Osteoblast (primary cell): ENCODE measurements at regions not wholly inside any gene's neighbourhood (a gene's known extent, or its start where the extent isn't known, plus 50 kb on each side); places are given as distances from the start of the nearest gene placed in this dataset.

Source experiments
- DNase-seq: peaks from one replicate; pipeline ENCODE4 v3.0.0; 2011; ENCODE audit warnings: low spot score, mixed read lengths; ENCODE audit not compliant: insufficient read length; ENCODE audit errors: missing footprints
- H2AFZ ChIP-seq: 2 replicates; pipeline ENCODE4 v1.6.0; 2011; ENCODE audit warnings: mild to moderate bottlenecking, low read length
- H3K27ac ChIP-seq: 2 replicates; pipeline ENCODE4 v1.5.1; 2011; ENCODE audit warnings: mild to moderate bottlenecking, low read depth, low read length, moderate library complexity
- H3K27me3 ChIP-seq: 2 replicates; pipeline ENCODE4 v1.6.0; 2012; ENCODE audit warnings: mild to moderate bottlenecking, control low read depth, inconsistent platforms, low read length, moderate library complexity; ENCODE audit not compliant: insufficient read depth
- H3K36me3 ChIP-seq: 2 replicates; pipeline ENCODE4 v1.5.1; 2011; ENCODE audit warnings: mild to moderate bottlenecking, low read length, control low read depth, moderate library complexity; ENCODE audit not compliant: insufficient read depth
- H3K4me1 ChIP-seq: 2 replicates; pipeline ENCODE4 v1.5.1; 2011; ENCODE audit warnings: mild to moderate bottlenecking, low read length, control low read depth, moderate library complexity; ENCODE audit not compliant: insufficient read depth
- H3K4me2 ChIP-seq: 2 replicates; pipeline ENCODE4 v1.6.0; 2011; ENCODE audit warnings: mild to moderate bottlenecking, low read length; ENCODE audit not compliant: insufficient read depth
- H3K4me3 ChIP-seq: fragments of 200-600 bp; sonication (generic); 3 replicates; pipeline ENCODE4 v1.5.1; 2012; ENCODE audit warnings: mild to moderate bottlenecking, low read length, inconsistent platforms; ENCODE audit not compliant: insufficient read depth
- H3K79me2 ChIP-seq: 2 replicates; pipeline ENCODE4 v1.6.0; 2012; ENCODE audit warnings: mild to moderate bottlenecking, low read length, control low read depth, inconsistent platforms; ENCODE audit not compliant: insufficient read depth
- H3K9me3 ChIP-seq: 2 replicates; pipeline ENCODE4 v1.5.1; 2011; ENCODE audit warnings: low read depth, low read length, control low read depth
- H4K20me1 ChIP-seq: 2 replicates; pipeline ENCODE4 v1.6.0; 2012; ENCODE audit warnings: mild to moderate bottlenecking, low read length, control low read depth; ENCODE audit not compliant: insufficient read depth
- CTCF ChIP-seq: IDR thresholded peaks from 2 replicates; pipeline ENCODE4 v1.5.1; 2011; ENCODE audit warnings: mild to moderate bottlenecking, low read depth, low read length, moderate library complexity; ENCODE audit errors: extremely low read depth

- Histone ChIP-seq H3K9me3 (no peaks in the 10 kb centered on the region), H3K4me1 (peaks cover 4% of the 10 kb centered on the region), H3K27ac (no peak overlapping the region), H2AFZ (peak overlapping the region; percentile 56), H4K20me1 (no peaks in the 10 kb centered on the region), H3K79me2 (no peaks in the 10 kb centered on the region), H3K4me3 (no peak overlapping the region), H3K4me2 (no peak overlapping the region), H3K27me3 (no peaks in the 10 kb centered on the region), H3K36me3 (no peaks in the 10 kb centered on the region)
- no peak for TF ChIP-seq CTCF
- no peak for DNase-seq
Observed at GRCh38 chr18:54672846-54673475, 81.9 kb downstream of the DYNAP start.

- no peaks in the 10 kb centered on the region for H4K20me1 ChIP-seq
- H3K4me2 ChIP-seq = no peak overlapping the region
- no peak for DNase-seq
- no peak overlapping the region for H3K27ac ChIP-seq
- H3K4me3 ChIP-seq = no peak overlapping the region
- no peaks in the 10 kb centered on the region for H3K27me3 ChIP-seq
- H3K9me3 ChIP-seq = no peaks in the 10 kb centered on the region
- H3K36me3 ChIP-seq = no peaks in the 10 kb centered on the region
- H3K4me1 ChIP-seq = peaks cover 4% of the 10 kb centered on the region
- no peak for TF ChIP-seq CTCF
- H3K79me2 ChIP-seq = no peaks in the 10 kb centered on the region
- no peak overlapping the region for H2AFZ ChIP-seq
Observed at GRCh38 chr18:54673936-54674335, 82.9 kb downstream of the DYNAP start.

- Histone ChIP-seq H3K27me3 (no peaks in the 10 kb centered on the region), H3K79me2 (no peaks in the 10 kb centered on the region), H3K4me1 (peaks cover 4% of the 10 kb centered on the region), H3K36me3 (no peaks in the 10 kb centered on the region), H2AFZ (no peak overlapping the region), H3K9me3 (no peaks in the 10 kb centered on the region), H3K27ac (no peak overlapping the region), H4K20me1 (no peaks in the 10 kb centered on the region), H3K4me2 (no peak overlapping the region), H3K4me3 (no peak overlapping the region)
- DNase-seq = no peak
- TF ChIP-seq CTCF = no peak
Observed at GRCh38 chr18:54675076-54675475, 84.0 kb downstream of the DYNAP start.

GRCh38 chr18:54679318-54680149 lies 88.5 kb downstream of the DYNAP start:
- no peak overlapping the region for H3K4me2 ChIP-seq
- H4K20me1 ChIP-seq = no peaks in the 10 kb centered on the region
- peak; percentile 90 for DNase-seq
- no peaks in the 10 kb centered on the region for H3K9me3 ChIP-seq
- H3K4me1 ChIP-seq = no peaks in the 10 kb centered on the region
- no peak overlapping the region for H3K27ac ChIP-seq
- TF ChIP-seq CTCF = peak; percentile 69
- H3K36me3 ChIP-seq = no peaks in the 10 kb centered on the region
- no peak overlapping the region for H2AFZ ChIP-seq
- H3K4me3 ChIP-seq = no peak overlapping the region
- H3K79me2 ChIP-seq = no peaks in the 10 kb centered on the region
- H3K27me3 ChIP-seq = no peaks in the 10 kb centered on the region
